ENCODE measurements at regions not wholly inside any gene's neighbourhood (a gene's known extent, or its start where the extent isn't known, plus 50 kb on each side); places are given as distances from the start of the nearest gene placed in this dataset.
"Not testable (repeated sequence)": the region's sequence is repeated elsewhere in the genome, so short reads cannot be mapped to it uniquely, and the experiment has no call there.

DNA sequence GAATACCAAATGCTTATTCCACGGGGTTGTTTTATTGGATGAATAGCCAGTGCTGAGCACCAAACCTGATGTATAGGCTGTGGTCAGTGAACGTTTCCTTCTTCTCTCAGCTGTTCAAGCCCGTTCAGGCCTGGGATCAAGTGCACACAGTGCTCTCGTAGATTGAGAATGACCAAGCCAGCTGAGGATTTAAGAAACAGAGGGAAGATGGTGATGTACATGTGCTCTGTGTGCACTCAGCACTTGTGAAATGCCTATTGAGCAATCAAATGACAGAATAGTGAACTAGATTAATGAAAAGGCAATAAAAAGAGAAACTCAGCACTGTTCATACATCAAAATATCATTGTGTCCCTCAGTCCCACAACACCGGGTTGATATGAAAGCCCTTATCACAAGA lies 302.5 kb downstream of the BMPER start:
- no peak for DNase-seq

GRCh38 chr7:34208878-34209621 lies 303.7 kb downstream of the BMPER start:
- no peak for DNase-seq

GRCh38 chr7:34211018-34211417 lies 305.7 kb downstream of the BMPER start:
- no peak for DNase-seq

GRCh38 chr7:34217972-34218371 lies 312.6 kb downstream of the BMPER start:
- DNase-seq: no peak

DNA sequence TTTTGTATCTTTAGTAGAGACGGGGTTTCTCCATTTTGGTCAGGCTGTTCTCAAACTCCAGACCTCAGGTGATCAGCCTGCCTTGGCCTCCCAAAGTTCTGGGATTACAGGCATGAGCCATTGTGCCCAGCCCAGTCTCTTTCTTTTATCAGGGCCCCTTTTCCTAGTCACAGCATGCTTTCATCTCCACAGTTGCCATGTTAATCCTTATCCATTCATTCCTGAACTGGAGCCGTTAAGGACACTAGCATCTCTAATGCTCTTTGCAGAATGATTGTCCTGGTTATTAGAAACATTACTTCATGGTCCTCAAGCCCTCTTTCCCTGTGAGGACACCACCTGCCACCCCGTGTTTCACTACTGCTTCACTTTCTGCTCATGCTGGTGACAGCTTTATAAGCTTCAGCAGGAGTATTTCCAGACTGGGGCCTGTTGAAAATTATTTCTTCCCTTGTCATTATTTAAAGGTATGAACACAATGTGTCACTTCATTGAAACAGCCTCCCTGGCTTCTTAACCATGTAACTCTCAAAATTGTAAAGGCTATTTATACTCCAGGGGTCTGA lies 313.9 kb downstream of the BMPER start:
- DNase-seq: no peak

DNA sequence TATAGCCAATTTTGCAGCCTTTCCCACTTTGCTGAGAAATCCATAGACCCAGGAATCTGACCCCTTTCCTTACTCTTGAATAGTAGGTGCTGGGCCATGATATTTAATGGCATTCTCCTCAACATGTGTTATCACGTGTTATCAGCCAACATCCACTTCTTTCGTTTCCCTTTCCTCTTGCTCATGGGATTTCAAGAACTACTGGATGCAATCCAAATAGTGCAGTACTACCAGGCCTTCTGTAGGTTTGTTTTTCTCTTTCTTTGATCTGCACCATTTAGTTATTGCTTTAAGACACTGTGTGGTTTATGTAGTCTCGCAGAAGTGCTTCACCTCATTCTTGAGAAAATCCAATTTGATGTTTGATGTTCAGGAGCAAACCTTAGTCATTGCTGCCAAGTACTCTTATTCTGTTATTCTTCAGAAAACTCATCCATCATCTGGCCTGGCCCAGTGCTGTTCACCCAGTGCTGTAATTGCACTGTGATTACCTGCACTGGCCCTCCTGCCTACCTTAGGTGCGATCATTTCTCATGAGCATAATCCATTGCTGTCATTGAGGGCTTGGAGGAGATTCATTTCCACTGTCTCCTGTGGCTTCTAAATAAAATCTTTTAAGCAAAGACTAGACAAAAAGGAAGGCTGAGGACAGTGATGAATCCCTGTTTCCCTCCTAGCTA lies 315.3 kb downstream of the BMPER start:
- DNase-seq: no peak

GRCh38 chr7:34222316-34222715 lies 317.0 kb downstream of the BMPER start:
- DNase-seq: no peak

DNA sequence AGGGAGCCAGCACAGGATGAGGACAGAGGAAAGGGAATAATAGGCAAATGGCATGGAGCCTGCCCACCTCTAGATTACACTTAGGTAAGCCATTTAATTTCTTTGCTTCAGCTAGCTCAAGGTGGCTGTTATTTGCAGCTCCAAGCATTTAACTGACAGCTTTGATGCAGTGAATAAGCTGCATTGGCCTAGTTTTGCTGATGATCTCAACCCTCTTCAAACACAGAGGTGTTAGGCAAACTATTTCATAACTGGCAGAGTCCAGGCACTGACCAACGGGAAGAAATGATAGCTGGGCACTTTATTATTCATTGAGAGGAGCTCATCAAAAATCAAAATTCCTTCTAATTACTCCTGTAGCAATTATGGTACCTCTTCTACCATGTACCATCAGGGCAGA lies 317.4 kb downstream of the BMPER start:
- DNase-seq: no peak

DNA sequence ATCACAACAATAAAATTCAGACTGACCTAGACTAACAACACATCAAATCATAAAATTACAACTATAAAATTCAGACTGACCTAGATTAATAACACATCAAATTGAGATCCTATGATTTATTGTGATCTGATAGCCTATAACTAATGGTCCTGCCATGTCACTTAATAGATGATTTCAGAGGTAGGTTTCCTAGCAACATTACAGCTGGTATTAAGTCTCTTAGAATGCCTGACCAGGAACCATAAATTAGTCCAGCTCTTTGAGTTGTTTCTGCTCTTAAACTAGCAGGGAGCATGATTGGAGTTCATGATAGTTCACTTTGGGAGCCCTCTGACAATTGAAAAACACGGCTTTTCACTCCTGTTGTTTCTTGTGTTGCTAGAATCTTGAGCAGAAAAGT lies 318.9 kb downstream of the BMPER start:
- DNase-seq: no peak

DNA sequence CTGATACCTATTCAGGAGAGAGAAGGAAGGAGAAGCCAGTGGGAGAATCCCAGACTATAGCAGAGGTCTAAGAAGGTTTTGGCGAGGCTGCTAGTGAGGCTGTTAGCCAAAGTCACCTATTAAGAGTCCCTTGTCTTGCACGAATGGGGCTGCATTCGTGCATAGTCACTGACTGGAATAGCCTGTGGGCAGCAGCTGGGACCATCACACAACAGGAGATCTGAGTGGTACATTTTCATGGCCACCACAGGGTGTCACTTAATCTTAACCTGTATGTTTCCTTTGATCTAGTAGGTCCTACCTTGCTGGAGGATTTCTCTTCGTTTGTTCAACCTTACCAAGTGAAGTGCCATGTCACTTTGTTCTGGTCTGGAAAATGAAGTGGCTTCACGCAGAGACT lies 319.9 kb downstream of the BMPER start:
- no peak for DNase-seq

DNA sequence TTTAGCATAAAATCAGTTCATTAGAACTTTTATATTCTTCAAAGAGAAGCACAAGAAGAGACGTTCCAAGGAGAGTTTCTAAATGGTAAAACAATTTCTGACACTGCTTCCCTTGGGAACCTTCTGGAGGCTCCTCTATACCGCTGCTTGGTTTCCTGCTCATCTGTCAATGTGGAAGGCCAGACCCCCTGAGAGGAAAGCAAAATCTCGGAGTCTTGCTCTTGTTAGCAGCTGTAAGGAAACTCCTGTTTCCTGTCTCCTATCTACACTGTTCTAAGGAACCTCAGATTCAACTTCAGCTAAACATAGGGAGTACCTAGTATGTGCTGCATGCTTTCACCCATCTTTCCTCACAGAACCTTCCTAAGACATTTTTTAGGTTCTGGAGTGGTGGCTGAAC lies 322.2 kb downstream of the BMPER start:
- no peak for DNase-seq

DNA sequence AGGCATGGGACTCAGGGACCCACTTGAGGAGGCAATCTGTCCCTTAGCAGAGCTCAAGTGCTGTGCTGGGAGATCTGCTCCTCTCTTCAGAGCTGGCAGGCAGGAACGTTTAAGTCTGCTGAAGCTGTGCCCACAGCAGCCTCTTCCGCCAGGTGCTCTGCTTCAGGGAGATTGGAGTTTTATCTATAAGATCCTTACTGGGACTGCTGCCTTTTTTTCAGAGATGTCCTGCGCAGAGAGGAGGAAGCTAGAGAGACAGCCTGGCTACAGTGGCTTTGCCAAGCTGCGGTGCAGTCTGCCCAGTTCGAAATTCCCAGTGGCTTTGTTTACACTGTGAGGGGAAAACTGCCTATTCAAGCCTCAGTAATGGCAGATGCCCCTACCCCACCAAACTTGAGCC lies 329.8 kb downstream of the BMPER start:
- not testable (repeated sequence) for DNase-seq

DNA sequence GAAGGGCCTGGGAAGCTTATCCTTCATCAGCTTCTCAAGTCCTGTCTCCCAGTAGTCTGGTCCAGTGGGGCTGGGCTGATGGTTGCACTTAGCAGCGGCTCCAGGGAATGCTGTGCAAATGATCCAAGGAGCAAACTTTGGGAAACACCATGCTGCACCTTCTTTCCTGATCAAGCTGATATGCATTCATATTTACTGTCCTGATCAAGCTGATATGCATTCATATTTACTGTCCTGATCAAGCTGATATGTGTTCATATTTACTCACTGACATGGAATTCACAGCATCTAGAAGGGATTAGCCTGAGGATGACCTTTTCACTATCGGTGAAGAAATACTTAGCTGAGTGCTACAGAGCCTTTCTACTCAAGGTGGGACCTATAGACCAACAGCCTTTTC lies 330.7 kb downstream of the BMPER start:
- no peak for DNase-seq

DNA sequence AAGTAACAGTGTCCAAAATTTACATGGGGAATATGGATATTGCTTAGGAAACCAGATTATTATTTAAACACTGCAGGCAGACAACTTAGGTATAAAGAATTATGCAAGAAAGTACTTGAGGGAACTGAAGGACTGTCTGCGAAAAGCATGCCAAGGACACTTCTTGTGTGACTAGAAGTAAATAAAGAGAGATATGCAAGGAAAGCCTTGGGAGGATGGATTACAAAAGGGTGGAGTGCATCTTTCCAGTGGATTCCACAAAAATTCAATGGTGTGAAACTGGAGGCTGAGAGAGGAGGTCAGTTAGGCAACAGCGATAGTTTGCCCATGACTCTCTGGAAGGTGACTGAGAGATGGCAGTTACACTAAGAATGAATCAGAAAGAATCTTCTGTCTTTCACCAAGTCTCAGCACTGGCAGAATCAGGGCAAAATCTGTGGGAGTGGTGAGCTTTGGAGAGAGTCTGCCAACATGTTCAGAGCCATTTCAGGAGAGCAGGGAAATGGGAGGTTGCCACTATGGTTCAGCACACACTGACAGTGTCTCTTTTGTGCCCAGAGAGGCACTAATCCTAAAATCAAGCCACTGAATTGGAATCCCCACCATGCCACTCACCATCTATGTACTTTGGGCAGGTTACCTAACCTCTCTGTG lies 331.6 kb downstream of the BMPER start:
- DNase-seq: no peak

GRCh38 chr7:34237493-34237849 lies 332.1 kb downstream of the BMPER start:
- no peak for DNase-seq

DNA sequence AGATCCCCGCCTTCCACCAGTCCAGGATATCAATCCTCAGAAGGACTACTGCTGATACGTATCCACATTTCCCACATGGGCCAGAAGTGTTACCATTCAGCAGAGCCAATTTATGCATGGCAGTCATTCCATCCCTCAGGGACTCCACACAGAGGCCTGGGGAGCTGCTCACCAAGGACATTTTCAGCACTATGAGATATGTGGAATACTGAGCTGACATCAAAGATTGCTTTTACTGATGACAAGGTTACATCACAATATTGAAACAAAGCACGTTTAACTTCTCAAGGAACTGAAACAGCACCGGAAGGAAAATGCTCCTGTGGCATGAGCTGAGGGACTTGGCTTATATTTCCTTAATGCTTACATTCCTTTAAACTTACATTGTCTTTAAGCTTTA lies 335.1 kb downstream of the BMPER start:
- no peak for DNase-seq

- DNase-seq: no peak
Measured at GRCh38 chr7:34242391-34242790, 337.1 kb downstream of the BMPER start.

DNA sequence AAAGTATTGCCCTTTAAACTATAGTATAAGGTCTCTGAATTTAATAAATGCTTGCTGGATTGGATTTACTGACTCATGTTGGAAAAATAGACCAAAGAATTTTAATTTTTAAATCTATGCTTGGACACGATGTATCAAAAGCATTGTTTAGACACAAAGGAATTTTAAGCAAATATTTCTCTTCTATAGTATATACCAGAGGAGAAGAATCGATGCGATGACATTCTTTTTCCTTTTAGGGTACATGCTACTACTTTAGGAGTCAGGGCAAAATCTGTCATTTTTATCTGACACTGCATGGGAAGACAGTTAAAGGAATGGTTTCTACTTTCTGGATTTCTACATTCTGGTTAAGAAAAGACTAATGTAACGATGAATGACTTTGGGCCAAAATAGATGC lies 339.9 kb downstream of the BMPER start:
- DNase-seq: no peak

GRCh38 chr7:34247468-34247867 lies 342.1 kb downstream of the BMPER start:
- DNase-seq: no peak

DNA sequence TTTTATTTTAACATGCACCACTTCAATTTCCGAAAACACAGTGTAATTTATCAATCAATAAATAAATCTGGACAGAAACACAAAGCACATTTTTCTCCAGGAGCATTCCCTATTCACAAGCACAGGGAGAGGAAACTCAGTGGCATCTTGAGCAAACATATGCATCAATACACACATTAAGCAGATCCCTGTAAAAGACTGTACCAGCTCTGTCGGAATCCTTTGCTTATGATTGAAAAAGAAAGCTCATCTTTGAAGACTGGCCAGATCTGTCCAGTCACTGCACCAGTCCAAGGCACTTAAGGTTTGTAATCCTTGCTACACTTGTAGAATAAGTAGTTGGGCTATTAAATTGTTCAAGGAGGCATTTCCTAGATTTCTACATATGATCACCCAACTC lies 343.9 kb downstream of the BMPER start:
- no peak for DNase-seq

GRCh38 chr7:34260279-34260678 lies 354.9 kb downstream of the BMPER start:
- DNase-seq: no peak

DNA sequence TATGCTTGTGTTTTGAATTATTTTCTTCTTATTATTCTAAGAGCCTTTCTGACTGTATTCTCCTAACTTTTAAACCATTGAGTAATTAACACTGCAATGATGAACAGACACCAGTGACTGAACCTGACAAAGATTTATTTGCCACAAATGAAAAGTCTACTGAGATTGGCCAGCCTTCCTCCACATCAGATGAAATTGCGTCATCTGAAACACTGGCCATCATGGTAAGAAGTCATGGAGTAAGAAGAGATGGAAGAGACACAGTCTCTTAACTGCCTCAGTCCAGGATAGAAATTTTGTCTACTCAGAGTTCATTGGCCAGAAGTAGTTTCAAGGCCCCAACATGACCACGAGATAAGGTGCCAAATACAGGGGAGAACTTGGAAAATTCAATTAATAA lies 357.8 kb downstream of the BMPER start:
- no peak for DNase-seq

- DNase-seq: no peak
Measured at GRCh38 chr7:34269084-34269483, 363.7 kb downstream of the BMPER start.

GRCh38 chr7:34275624-34276023 lies 370.3 kb downstream of the BMPER start:
- DNase-seq: no peak
